ENCODE measurements at regions not wholly inside any gene's neighbourhood (a gene's known extent, or its start where the extent isn't known, plus 50 kb on each side); places are given as distances from the start of the nearest gene placed in this dataset.

GRCh38 chr2:140157816-140158215, 1377.6 kb upstream of the NXPH2 start:
- ChIA-PET POLR2A (no interaction called here), CTCF (no interaction called here)
- Histone ChIP-seq H3K4me3 (ENCODE audit: low read depth, low read length) (no peak overlapping the region), H3K9me3 (ENCODE audit: control insufficient read depth, insufficient read depth, low read length) (0 out of 2 replicates have a peak, but pooled peaks cover 4% of the 10 kb centered on the region), H3K27ac (ENCODE audit: low read depth, low read length) (no peak overlapping the region), H3K27me3 (ENCODE audit: control insufficient read depth, insufficient read depth, low read length) (no peaks in the 10 kb centered on the region)
- no peak for TF ChIP-seq CTCF (IDR thresholded peaks at IDR 0.05; ENCODE audit: low read depth, low read length)
- no peak for DNase-seq (ENCODE audit: low read depth, low spot score)

- ChIA-PET CTCF (no interaction called here), POLR2A (no interaction called here)
- Histone ChIP-seq H3K4me3 (ENCODE audit: low read depth, low read length) (no peak overlapping the region), H3K27me3 (ENCODE audit: control insufficient read depth, insufficient read depth, low read length) (no peaks in the 10 kb centered on the region), H3K27ac (ENCODE audit: low read depth, low read length) (no peak overlapping the region), H3K9me3 (ENCODE audit: control insufficient read depth, insufficient read depth, low read length) (0 out of 2 replicates have a peak, but pooled peaks cover 4% of the 10 kb centered on the region)
- no peak for TF ChIP-seq CTCF (IDR thresholded peaks at IDR 0.05; ENCODE audit: low read depth, low read length)
- no peak for DNase-seq (ENCODE audit: low read depth, low spot score)
These were observed 1374.5 kb upstream of the NXPH2 start for GRCh38 chr2:140154706-140155105.

GRCh38 chr2:140154271-140154670, 1374.1 kb upstream of the NXPH2 start:
- Histone ChIP-seq H3K4me3 (ENCODE audit: low read depth, low read length) (no peak overlapping the region), H3K9me3 (ENCODE audit: control insufficient read depth, insufficient read depth, low read length) (0 out of 2 replicates have a peak, but pooled peaks cover 4% of the 10 kb centered on the region), H3K27ac (ENCODE audit: low read depth, low read length) (no peak overlapping the region), H3K27me3 (ENCODE audit: control insufficient read depth, insufficient read depth, low read length) (no peaks in the 10 kb centered on the region)
- DNase-seq (ENCODE audit: low read depth, low spot score): no peak
- no peak for TF ChIP-seq CTCF (IDR thresholded peaks at IDR 0.05; ENCODE audit: low read depth, low read length)
- POLR2A ChIA-PET: no interaction called here
- CTCF ChIA-PET: no interaction called here

- POLR2A ChIA-PET: no interaction called here
- Histone ChIP-seq H3K4me3 (ENCODE audit: low read depth, low read length) (no peak overlapping the region), H3K9me3 (ENCODE audit: control insufficient read depth, insufficient read depth, low read length) (no peaks in the 10 kb centered on the region), H3K27ac (ENCODE audit: low read depth, low read length) (no peak overlapping the region), H3K27me3 (ENCODE audit: control insufficient read depth, insufficient read depth, low read length) (no peaks in the 10 kb centered on the region)
- no peak for TF ChIP-seq CTCF (IDR thresholded peaks at IDR 0.05; ENCODE audit: low read depth, low read length)
- no peak for DNase-seq (ENCODE audit: low read depth, low spot score)
- CTCF ChIA-PET: no interaction called here
These were observed 1364.4 kb upstream of the NXPH2 start for GRCh38 chr2:140144611-140145010.

DNA sequence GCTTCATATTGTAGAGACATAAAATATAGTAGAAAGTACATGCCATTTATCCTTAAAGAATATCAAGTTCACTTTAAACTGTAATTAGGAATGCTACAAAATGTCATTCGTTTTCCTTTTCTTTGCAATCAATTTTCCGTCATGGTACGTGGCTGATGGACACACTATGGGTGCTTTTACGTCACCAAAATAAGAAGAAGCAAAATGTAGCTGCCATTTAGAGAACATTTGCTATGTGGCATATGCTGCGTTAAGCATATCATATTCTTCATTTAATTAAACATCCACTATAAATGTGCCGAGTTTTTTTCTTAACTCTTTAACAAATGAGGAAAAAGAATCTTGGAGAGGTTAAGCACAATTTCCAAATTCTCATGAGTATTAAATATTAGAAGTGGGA, 1358.5 kb upstream of the NXPH2 start:
- H3K4me3 ChIP-seq (ENCODE audit: low read depth, low read length): no peak overlapping the region
- no peaks in the 10 kb centered on the region for H3K27me3 ChIP-seq (ENCODE audit: control insufficient read depth, insufficient read depth, low read length)
- H3K9me3 ChIP-seq (ENCODE audit: control insufficient read depth, insufficient read depth, low read length): no peaks in the 10 kb centered on the region
- DNase-seq (ENCODE audit: low read depth, low spot score): no peak
- no peak overlapping the region for H3K27ac ChIP-seq (ENCODE audit: low read depth, low read length)
- POLR2A ChIA-PET: no interaction called here
- no peak for TF ChIP-seq CTCF (IDR thresholded peaks at IDR 0.05; ENCODE audit: low read depth, low read length)
- CTCF ChIA-PET: no interaction called here
